Neural cell (in vitro differentiated cells): ENCODE measurements at regions not wholly inside any gene's neighbourhood (a gene's known extent, or its start where the extent isn't known, plus 50 kb on each side); places are given as distances from the start of the nearest gene placed in this dataset.
"Not testable (repeated sequence)": the region's sequence is repeated elsewhere in the genome, so short reads cannot be mapped to it uniquely, and the experiment has no call there.

Experiments used
- H2AFZ ChIP-seq: fragments of 200-600, 300-800 bp; sonication (generic), shearing (Covaris generic); 2 replicates; pipeline ENCODE4 v1.6.0; 2014; ENCODE audit warnings: low read depth, mild to moderate bottlenecking, antibody characterized with exemption, low read length, moderate library complexity
- H3F3A ChIP-seq: fragments of 200-600 bp; shearing (Covaris generic); 2 replicates; pipeline ENCODE4 v1.6.1; 2016; ENCODE audit warnings: mild to moderate bottlenecking, moderate library complexity, mixed read lengths, antibody characterized with exemption, low read length; ENCODE audit not compliant: insufficient read depth, poor library complexity, severe bottlenecking
- H3K27ac ChIP-seq: fragments of 200-600, 300-800 bp; sonication (generic), shearing (Covaris generic); 2 replicates; pipeline ENCODE4 v1.5.1; 2014; ENCODE audit warnings: mild to moderate bottlenecking, low read length, moderate library complexity
- H3K27me3 ChIP-seq: fragments of 300-800, 200-600 bp; sonication (generic), shearing (Covaris generic); 2 replicates; pipeline ENCODE4 v1.6.0; 2014; ENCODE audit warnings: mild to moderate bottlenecking, low read depth, low read length, moderate library complexity; ENCODE audit not compliant: insufficient read depth
- H3K36me3 ChIP-seq: fragments of 300-800, 200-600 bp; sonication (generic), shearing (Covaris generic); 2 replicates; pipeline ENCODE4 v1.5.1; 2014; ENCODE audit warnings: mild to moderate bottlenecking, antibody characterized with exemption, low read length, moderate library complexity; ENCODE audit not compliant: insufficient read depth
- H3K4me2 ChIP-seq: fragments of 300-800, 200-600 bp; sonication (generic), shearing (Covaris generic); 2 replicates; pipeline ENCODE4 v1.6.0; 2014; ENCODE audit warnings: mild to moderate bottlenecking, low read length
- H3K4me3 ChIP-seq: fragments of 300-800, 200-600 bp; sonication (generic), shearing (Covaris generic); 2 replicates; pipeline ENCODE4 v1.5.1; 2014; ENCODE audit warnings: mild to moderate bottlenecking, low read length, moderate library complexity
- H3K79me2 ChIP-seq: fragments of 200-600 bp; shearing (Covaris generic); replicated peaks from 2 replicates; pipeline ENCODE4 v1.6.0; 2014; ENCODE audit warnings: mild to moderate bottlenecking, low read length, moderate library complexity; ENCODE audit not compliant: insufficient read depth
- H3K9ac ChIP-seq: fragments of 300-800, 200-600 bp; sonication (generic), shearing (Covaris generic); 2 replicates; pipeline ENCODE4 v1.6.1; 2016; ENCODE audit warnings: mild to moderate bottlenecking, low read length, mixed read lengths
- H3K9me2 ChIP-seq: fragments of 200-600 bp; shearing (Covaris generic); 2 replicates; pipeline ENCODE4 v1.6.1; 2016; ENCODE audit warnings: mild to moderate bottlenecking, low read length, mixed read lengths; ENCODE audit not compliant: insufficient read depth
- H3K9me3 ChIP-seq: fragments of 200-600, 300-800 bp; sonication (generic), shearing (Covaris generic); 2 replicates; pipeline ENCODE4 v1.6.1; 2016; ENCODE audit warnings: mild to moderate bottlenecking, mixed run types, low read length, moderate library complexity, mixed read lengths
- H4K20me1 ChIP-seq: fragments of 200-600 bp; shearing (Covaris generic); 2 replicates; pipeline ENCODE4 v1.6.1; 2016; ENCODE audit warnings: mild to moderate bottlenecking, mixed run types; ENCODE audit not compliant: insufficient read depth
- CTCF ChIP-seq: fragments of 450-650 bp; IDR thresholded peaks from 2 replicates; pipeline ENCODE4 v1.5.1; 2014; ENCODE audit warnings: antibody characterized with exemption, mild to moderate bottlenecking, moderate library complexity; ENCODE audit not compliant: poor library complexity, severe bottlenecking
- EP300 ChIP-seq: fragments of 450-650 bp; conservative IDR thresholded peaks from 2 replicates; pipeline ENCODE4 v1.6.1; 2014; ENCODE audit warnings: antibody characterized with exemption, mild to moderate bottlenecking, moderate library complexity; ENCODE audit not compliant: poor library complexity, severe bottlenecking
- EZH2 ChIP-seq: fragments of 200-600, 300-800 bp; shearing (Covaris generic), sonication (generic); IDR thresholded peaks from 2 replicates; pipeline ENCODE4 v1.6.1; 2014; ENCODE audit warnings: antibody characterized with exemption, low read length, borderline replicate concordance, mild to moderate bottlenecking; ENCODE audit not compliant: insufficient read depth, poor library complexity, severe bottlenecking
- MXI1 ChIP-seq: fragments of 450-650 bp; conservative IDR thresholded peaks from 2 replicates; pipeline ENCODE4 v1.6.1; 2014; ENCODE audit warnings: antibody characterized with exemption, mild to moderate bottlenecking; ENCODE audit not compliant: poor library complexity, severe bottlenecking
- POLR2AphosphoS5 ChIP-seq: IDR thresholded peaks from 2 replicates; pipeline ENCODE4 v1.6.1; 2012
- RAD21 ChIP-seq: fragments of 450-650 bp; conservative IDR thresholded peaks from 2 replicates; pipeline ENCODE4 v1.6.1; 2014; ENCODE audit warnings: antibody characterized with exemption, mild to moderate bottlenecking, moderate library complexity
- REST ChIP-seq: IDR thresholded peaks from 2 replicates; pipeline ENCODE4 v1.6.1; 2012; ENCODE audit warnings: borderline replicate concordance
- SMC3 ChIP-seq: fragments of 450-650 bp; conservative IDR thresholded peaks from 2 replicates; pipeline ENCODE4 v1.6.1; 2014; ENCODE audit warnings: antibody characterized with exemption, mild to moderate bottlenecking, moderate library complexity; ENCODE audit not compliant: poor library complexity
- TAF1 ChIP-seq: IDR thresholded peaks from 2 replicates; pipeline ENCODE4 v1.6.1; 2012; ENCODE audit warnings: low read depth

- H3K27ac ChIP-seq = no peak overlapping the region
- H3K36me3 ChIP-seq = no peaks in the 10 kb centered on the region
- no peaks in the 10 kb centered on the region for H3F3A ChIP-seq
- H4K20me1 ChIP-seq = no peaks in the 10 kb centered on the region
- H3K9me3 ChIP-seq = no peaks in the 10 kb centered on the region
- H3K4me3 ChIP-seq = no peak overlapping the region
- no peaks in the 10 kb centered on the region for H3K9me2 ChIP-seq
- no peak overlapping the region for H3K9ac ChIP-seq
- no peak for TF ChIP-seq MXI1
- no peak overlapping the region for H2AFZ ChIP-seq
- no peak overlapping the region for H3K4me2 ChIP-seq
- H3K27me3 ChIP-seq = no peaks in the 10 kb centered on the region
- no peaks in the 10 kb centered on the region for H3K79me2 ChIP-seq
Observed at GRCh38 chr12:3421191-3421978, 69.6 kb upstream of the PRMT8 start.

GRCh38 chr12:3424796-3425195, 66.2 kb upstream of the PRMT8 start:
- H3K4me3 ChIP-seq, H3K36me3 ChIP-seq, H3K27ac ChIP-seq, H3F3A ChIP-seq, H3K9me3 ChIP-seq, H3K79me2 ChIP-seq, H4K20me1 ChIP-seq, H3K4me2 ChIP-seq, H2AFZ ChIP-seq, H3K9me2 ChIP-seq, H3K9ac ChIP-seq, H3K27me3 ChIP-seq: not testable (repeated sequence)

GRCh38 chr12:3427956-3428355, 63.0 kb upstream of the PRMT8 start:
- Histone ChIP-seq H3K9ac (no peak overlapping the region), H3F3A (no peaks in the 10 kb centered on the region), H3K27ac (no peak overlapping the region), H3K79me2 (no peaks in the 10 kb centered on the region), H3K9me3 (no peaks in the 10 kb centered on the region), H4K20me1 (no peaks in the 10 kb centered on the region), H3K36me3 (no peaks in the 10 kb centered on the region), H3K4me3 (no peak overlapping the region), H3K4me2 (no peak overlapping the region), H2AFZ (no peak overlapping the region), H3K9me2 (no peaks in the 10 kb centered on the region), H3K27me3 (no peaks in the 10 kb centered on the region)
- TF ChIP-seq EP300 (no peak), TAF1 (no peak), REST (no peak), POLR2AphosphoS5 (no peak), RAD21 (no peak), EZH2 (no peak), CTCF (no peak), SMC3 (no peak), MXI1 (no peak)
